RWPE1 (cell line): ENCODE measurements at regions not wholly inside any gene's neighbourhood (a gene's known extent, or its start where the extent isn't known, plus 50 kb on each side); places are given as distances from the start of the nearest gene placed in this dataset.

Source experiments
- CTCF ChIA-PET: fragments of 350-600 bp; sonication (Branson Sonifier 250); formaldehyde crosslinking; extraction: SDS; loops from one replicate; lab custom pipeline; 2021; lab: Yijun Ruan, JAX
- POLR2A ChIA-PET: fragments of 400-600 bp; formaldehyde crosslinking; extraction: SDS; loops from one replicate; lab custom pipeline; 2020; ENCODE audit warnings: antibody characterized with exemption; ENCODE audit not compliant: low non-redundant PET; lab: Yijun Ruan, JAX
- DNase-seq: peaks from one replicate; pipeline ENCODE4 v3.0.0; 2012; ENCODE audit warnings: low spot score
- H3K27ac ChIP-seq: fragments of 450-650 bp; 2 replicates; pipeline ENCODE4 v1.5.1; 2017
- CTCF ChIP-seq: fragments of 450-650 bp; conservative IDR thresholded peaks from 2 replicates; pipeline ENCODE4 v1.5.1; 2017; ENCODE audit warnings: low read depth, mild to moderate bottlenecking

- no peak for TF ChIP-seq CTCF
- DNase-seq = no peak
- H3K27ac ChIP-seq = no peak overlapping the region
- ChIA-PET POLR2A (no interaction called here), CTCF (interaction anchor here (0.7 kb wide), 1 partner anchor 155 kb away, joined by 3 read pairs; no protein-coding TSS in a partner anchor)
Observed at GRCh38 chr16:76801357-76801756, 389.6 kb upstream of the MON1B start.

DNA sequence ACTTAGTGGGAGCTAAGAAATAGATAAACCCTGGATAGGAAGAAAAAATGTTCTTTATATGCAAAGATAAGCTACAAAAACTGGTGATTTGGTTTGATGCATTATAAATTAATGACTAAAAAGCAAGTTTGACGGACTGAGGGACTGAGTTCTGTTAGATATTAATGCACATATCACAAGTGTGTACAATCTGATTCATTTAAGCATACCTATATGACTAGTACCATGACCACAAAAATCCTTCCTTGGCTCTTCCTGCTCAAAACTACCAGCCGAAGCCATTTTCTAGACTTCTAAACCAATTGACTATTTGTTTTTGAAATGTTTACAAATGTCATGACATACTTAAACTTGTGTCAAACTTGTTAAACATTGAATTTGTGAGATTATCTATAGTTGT, 374.5 kb upstream of the MON1B start:
- ChIA-PET POLR2A (no interaction called here), CTCF (no interaction called here)
- TF ChIP-seq CTCF = no peak
- no peak for DNase-seq
- no peak overlapping the region for H3K27ac ChIP-seq

DNA sequence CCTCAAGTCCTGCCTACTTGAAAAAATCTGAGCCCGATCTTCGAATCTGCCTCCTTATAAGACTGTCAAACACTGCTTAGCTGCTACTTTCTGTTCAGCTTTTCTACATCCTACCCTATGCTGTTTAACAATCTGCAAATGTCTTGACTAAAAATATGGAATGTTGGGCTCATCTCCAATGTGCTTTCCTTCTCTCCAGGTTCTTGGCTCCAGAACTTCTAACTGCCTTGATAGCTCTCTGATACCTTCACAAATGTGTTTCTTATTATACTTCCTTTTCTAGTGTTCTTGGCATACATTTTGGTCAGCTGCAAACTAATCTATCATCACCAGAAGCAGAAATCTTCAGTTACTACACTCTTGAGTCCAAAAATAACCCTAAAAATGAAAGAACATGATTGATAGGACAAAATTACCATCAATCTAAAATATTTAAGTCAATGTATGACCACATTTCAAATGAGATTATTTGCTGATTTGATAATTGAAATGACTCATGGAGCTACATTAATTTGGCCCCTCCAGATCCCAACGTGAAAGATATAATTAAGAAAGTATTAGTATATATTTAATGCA, 372.3 kb upstream of the MON1B start:
- no peak overlapping the region for H3K27ac ChIP-seq
- ChIA-PET POLR2A (no interaction called here), CTCF (no interaction called here)
- DNase-seq = no peak
- no peak for TF ChIP-seq CTCF

GRCh38 chr16:76819226-76819916, 371.6 kb upstream of the MON1B start:
- no peak for DNase-seq
- H3K27ac ChIP-seq = no peak overlapping the region
- POLR2A ChIA-PET = no interaction called here
- TF ChIP-seq CTCF = no peak
- CTCF ChIA-PET = interaction anchor here (0.6 kb wide), 1 partner anchor 82 kb away, joined by 4 read pairs; no protein-coding TSS in a partner anchor

DNA sequence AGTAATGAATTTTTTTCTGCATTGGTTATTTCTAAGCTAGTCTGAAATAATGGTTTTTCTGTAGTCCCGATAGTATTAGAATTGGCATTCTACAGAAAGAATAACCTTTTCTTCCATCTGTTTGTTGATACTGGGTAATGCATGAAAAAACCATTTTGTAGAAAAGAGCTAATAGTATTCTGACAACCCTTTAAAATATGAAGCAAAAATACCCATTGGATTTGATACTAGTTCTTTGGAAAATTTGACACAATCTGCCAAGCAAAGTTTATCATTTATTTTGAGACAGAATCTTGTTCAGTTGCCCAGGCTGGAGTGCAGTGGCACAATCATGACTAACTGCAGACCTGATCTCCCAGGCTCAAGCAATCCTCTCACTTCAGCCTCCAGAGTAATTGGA, 366.8 kb upstream of the MON1B start:
- TF ChIP-seq CTCF = no peak
- no peak overlapping the region for H3K27ac ChIP-seq
- no peak for DNase-seq
- POLR2A ChIA-PET = no interaction called here
- CTCF ChIA-PET = interaction anchor here (0.6 kb wide), 1 partner anchor 167 kb away, joined by 3 read pairs; no protein-coding TSS in a partner anchor

DNA sequence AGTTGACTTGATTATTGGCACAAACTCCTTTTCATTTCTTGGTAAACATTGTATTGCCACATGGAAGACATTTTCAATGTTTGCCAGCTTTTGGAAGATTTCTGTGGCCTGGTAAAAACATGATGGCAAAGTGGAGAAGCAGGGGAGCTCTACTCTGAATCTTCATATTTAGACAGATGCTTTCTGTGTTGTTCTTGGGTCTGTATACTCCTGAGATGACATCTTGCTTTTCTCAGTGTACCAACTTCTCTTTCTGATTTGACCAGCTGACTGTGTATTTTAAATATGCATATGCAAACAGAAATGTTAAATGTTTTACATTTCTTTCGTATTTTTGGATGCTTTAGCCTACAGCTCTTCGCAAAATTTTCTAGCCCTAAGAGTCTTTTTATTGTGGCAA, 366.2 kb upstream of the MON1B start:
- CTCF ChIA-PET = interaction anchor here (0.6 kb wide), 1 partner anchor 166 kb away, joined by 3 read pairs; no protein-coding TSS in a partner anchor
- POLR2A ChIA-PET = no interaction called here
- no peak for DNase-seq
- H3K27ac ChIP-seq = no peak overlapping the region
- TF ChIP-seq CTCF = no peak
